ENCODE measurements at regions not wholly inside any gene's neighbourhood (a gene's known extent, or its start where the extent isn't known, plus 50 kb on each side); places are given as distances from the start of the nearest gene placed in this dataset.

DNA sequence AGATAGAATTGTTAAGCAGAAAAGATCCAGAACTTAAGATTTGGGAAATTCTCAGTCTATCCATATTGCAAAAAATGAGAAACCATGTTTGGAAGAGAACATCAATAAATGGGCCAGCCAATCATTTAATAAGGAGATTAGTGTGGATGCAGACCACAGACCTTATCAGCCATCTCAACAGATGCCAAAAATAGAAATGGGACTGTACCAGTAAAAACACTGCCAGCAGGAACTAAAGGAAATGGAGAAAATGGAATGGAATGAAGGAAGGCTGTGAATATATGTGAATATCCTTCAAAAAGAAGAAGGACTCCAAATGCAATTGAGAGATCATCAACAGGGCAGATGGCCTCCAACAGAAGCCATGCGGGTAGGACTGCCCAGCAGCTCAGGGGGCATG lies 52.7 kb upstream of the ZNF618 start:
- DNase-seq (ENCODE audit: low read depth): no peak
